ENCODE measurements at regions not wholly inside any gene's neighbourhood (a gene's known extent, or its start where the extent isn't known, plus 50 kb on each side); places are given as distances from the start of the nearest gene placed in this dataset.

DNA sequence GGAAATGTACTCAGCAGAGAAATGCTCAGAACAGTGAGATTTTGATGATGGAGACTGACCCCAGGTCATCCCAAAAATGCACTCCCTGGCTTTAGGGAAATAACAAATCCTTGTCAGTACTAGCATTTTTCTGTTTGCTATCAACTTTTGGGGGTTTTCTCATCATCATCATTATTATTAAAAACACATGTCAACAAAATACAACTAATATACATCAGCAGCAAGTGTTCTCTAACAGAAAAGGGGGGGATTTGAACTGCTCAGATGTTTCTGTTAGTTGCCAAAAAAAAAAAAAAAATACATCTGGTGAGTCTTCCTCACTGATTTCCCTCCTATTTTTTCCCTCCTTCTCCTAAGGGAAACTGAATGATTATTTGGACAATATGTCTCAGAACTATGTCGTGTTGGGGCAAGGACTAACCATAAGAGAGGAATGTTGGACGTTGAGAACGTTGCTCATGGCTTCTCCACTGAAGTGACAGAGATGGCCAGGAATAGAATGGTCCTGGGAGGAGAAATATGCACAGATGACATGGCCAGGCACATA is 230.0 kb upstream of the MCTP2 start:
- no peak overlapping the region for H3K27ac ChIP-seq
- TF ChIP-seq, protein P1, sequence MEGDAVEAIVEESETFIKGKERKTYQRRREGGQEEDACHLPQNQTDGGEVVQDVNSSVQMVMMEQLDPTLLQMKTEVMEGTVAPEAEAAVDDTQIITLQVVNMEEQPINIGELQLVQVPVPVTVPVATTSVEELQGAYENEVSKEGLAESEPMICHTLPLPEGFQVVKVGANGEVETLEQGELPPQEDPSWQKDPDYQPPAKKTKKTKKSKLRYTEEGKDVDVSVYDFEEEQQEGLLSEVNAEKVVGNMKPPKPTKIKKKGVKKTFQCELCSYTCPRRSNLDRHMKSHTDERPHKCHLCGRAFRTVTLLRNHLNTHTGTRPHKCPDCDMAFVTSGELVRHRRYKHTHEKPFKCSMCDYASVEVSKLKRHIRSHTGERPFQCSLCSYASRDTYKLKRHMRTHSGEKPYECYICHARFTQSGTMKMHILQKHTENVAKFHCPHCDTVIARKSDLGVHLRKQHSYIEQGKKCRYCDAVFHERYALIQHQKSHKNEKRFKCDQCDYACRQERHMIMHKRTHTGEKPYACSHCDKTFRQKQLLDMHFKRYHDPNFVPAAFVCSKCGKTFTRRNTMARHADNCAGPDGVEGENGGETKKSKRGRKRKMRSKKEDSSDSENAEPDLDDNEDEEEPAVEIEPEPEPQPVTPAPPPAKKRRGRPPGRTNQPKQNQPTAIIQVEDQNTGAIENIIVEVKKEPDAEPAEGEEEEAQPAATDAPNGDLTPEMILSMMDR (IDR thresholded peaks at IDR 0.05; ENCODE audit: low read depth, low read length, missing control alignments), result no peak
- in situ Hi-C loops (cut with HindIII; ENCODE audit: low pct_ligation_motif_present, low sequenced_read_pairs), result no loop called here
- DNase-seq, result no peak
- H3K4me3 ChIP-seq (ENCODE audit: low read depth, low read length), result no peak overlapping the region
- no peaks in the 10 kb centered on the region for H3K27me3 ChIP-seq (replicated peaks)
- H3K36me3 ChIP-seq (replicated peaks), result no peaks in the 10 kb centered on the region

DNA sequence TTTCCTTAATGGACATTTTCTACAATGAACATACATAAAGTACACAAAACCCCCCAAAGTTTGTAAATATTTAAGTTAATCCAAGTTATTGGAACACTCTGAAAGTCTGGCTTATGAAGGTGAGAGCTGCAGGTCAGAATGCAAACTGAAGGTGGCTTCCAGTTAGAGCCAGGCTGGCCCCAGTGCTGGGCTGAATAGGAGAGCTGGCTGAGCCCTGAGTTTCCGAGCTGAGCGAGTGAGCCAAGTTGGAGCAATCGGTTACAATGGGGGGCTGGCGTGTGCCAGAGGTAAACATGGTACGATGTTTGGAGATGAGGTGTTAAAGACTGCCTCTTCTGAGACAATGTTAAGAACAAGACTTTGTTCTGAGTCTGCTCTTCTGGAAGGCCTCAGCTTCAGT is 230.8 kb upstream of the MCTP2 start:
- no peak overlapping the region for H3K27ac ChIP-seq
- in situ Hi-C loops (cut with HindIII; ENCODE audit: low pct_ligation_motif_present, low sequenced_read_pairs), result no loop called here
- no peaks in the 10 kb centered on the region for H3K36me3 ChIP-seq (replicated peaks)
- DNase-seq, result no peak
- TF ChIP-seq, protein P1 (IDR thresholded peaks at IDR 0.05; ENCODE audit: low read depth, low read length, missing control alignments), result no peak
- no peak overlapping the region for H3K4me3 ChIP-seq (ENCODE audit: low read depth, low read length)
- H3K27me3 ChIP-seq (replicated peaks), result no peaks in the 10 kb centered on the region

DNA sequence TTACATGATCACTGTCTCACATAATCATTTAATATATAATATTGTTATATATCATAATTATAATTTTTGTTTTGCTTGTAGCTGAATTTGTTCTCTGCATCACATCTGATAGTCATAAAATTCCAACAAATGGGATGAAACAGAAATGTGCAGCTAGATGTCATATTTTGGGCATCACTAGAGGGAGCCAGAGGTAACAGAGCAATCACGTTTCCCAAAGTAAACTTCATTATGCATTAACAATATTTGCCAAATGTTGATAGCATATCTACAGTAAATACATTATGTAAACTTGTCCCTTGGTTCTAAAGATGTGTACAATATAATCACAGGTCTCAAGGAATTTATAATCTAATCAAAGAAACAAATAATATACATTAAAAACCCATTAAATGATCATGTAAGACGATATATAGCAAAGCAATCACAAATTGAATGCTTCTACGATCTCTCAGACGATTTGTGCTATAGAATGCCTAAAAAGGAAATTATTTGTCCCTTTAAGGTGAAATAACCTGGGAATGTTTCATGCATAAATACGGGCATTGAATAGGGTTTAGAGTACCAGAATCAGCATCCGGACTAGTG is 234.2 kb upstream of the MCTP2 start:
- H3K36me3 ChIP-seq (replicated peaks), result no peaks in the 10 kb centered on the region
- in situ Hi-C loops (cut with HindIII; ENCODE audit: low pct_ligation_motif_present, low sequenced_read_pairs), result no loop called here
- peak; percentile 23 for DNase-seq

DNA sequence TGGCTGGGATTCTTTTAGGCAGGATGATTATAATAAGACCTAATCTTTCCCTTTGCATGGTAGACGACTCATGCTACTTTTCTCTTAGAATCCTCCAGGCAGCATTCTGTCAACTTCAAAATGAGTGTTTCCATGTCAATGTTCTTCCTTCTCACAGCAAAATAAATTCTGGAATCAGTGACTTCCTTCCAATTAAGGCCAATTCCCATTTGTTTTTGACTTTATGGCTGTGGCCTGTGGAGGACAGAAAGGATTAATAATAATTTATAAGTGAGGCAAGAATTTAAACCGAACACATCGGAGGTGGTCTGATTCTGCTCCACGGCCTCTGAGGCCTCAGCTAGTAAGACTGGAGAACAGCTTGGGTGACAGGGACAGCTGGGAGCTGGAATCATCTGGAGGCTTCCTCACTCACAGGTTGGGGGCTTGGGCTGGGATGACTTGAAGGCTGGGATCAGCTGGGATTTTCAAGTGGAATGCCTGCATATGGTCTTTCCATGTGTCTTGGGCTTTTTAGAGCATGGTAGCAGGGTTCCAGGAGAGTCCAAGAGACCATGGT is 241.8 kb upstream of the MCTP2 start:
- no peaks in the 10 kb centered on the region for H3K27me3 ChIP-seq (replicated peaks)
- in situ Hi-C loops (cut with HindIII; ENCODE audit: low pct_ligation_motif_present, low sequenced_read_pairs), result no loop called here
- no peaks in the 10 kb centered on the region for H3K36me3 ChIP-seq (replicated peaks)
- no peak overlapping the region for H3K4me3 ChIP-seq (ENCODE audit: low read depth, low read length)
- DNase-seq, result no peak
- H3K27ac ChIP-seq, result no peak overlapping the region
- TF ChIP-seq, protein P1 (IDR thresholded peaks at IDR 0.05; ENCODE audit: low read depth, low read length, missing control alignments), result no peak

More for the DNA sequence above, 234.2 kb upstream of the MCTP2 start:
- Histone ChIP-seq H3K27me3 (replicated peaks) (no peaks in the 10 kb centered on the region), H3K27ac (no peak overlapping the region), H3K4me3 (ENCODE audit: low read depth, low read length) (no peak overlapping the region)
- TF ChIP-seq, protein P1 (IDR thresholded peaks at IDR 0.05; ENCODE audit: low read depth, low read length, missing control alignments), result peak; percentile 74

DNA sequence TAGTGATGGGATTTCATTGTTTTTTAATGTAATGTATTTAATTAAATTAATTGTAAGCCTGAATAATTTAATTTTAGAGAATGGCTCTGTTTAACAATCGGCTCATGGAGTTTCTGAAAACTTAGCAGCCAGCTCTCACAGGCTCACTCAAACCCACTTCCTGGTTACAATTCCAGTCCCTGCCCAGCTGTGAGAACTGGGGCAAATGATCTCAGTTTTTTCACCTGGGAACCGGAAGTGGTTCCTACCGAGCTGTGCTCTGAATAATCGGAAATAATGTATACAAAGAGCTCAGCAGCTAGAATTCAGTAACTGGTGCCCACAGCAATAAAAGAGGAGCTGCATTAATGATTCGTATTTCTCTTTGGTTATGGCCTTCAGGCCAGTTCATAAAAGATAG is 244.3 kb upstream of the MCTP2 start:
- Histone ChIP-seq H3K36me3 (replicated peaks) (no peaks in the 10 kb centered on the region), H3K4me3 (ENCODE audit: low read depth, low read length) (no peak overlapping the region), H3K27me3 (replicated peaks) (no peaks in the 10 kb centered on the region), H3K27ac (no peak overlapping the region)
- TF ChIP-seq, protein P1 (IDR thresholded peaks at IDR 0.05; ENCODE audit: low read depth, low read length, missing control alignments), result no peak
- no peak for DNase-seq
- in situ Hi-C loops (cut with HindIII; ENCODE audit: low pct_ligation_motif_present, low sequenced_read_pairs), result no loop called here

All from brain microvascular endothelial cell (primary cell).